Esophagus squamous epithelium (tissue), 5 donors: ENCODE measurements at regions not wholly inside any gene's neighbourhood (a gene's known extent, or its start where the extent isn't known, plus 50 kb on each side); places are given as distances from the start of the nearest gene placed in this dataset.
A peak's percentile ranks its signal among the peaks of the same experiment; 100 is the strongest.

Experiments used
- DNase-seq: peaks from one replicate; lab custom pipeline; 2025; lab: John Stamatoyannopoulos, UW
- H3K27ac ChIP-seq, 4 donors: fragments of 200-600 bp; sonication (generic); one replicate each; pipeline ENCODE4 v1.5.1; 2016 to 2019; ENCODE audit warnings: mild to moderate bottlenecking in 1 of 4
- H3K27me3 ChIP-seq, 4 donors: fragments of 200-600 bp; sonication (generic); 1 replicate in 3 of 4; 2 replicates in 1 of 4; pipeline versions ENCODE4 v1.5.1 to v1.6.0; 2017 to 2021; ENCODE audit warnings: antibody characterized with exemption in 1 of 4
- H3K36me3 ChIP-seq, 3 donors: fragments of 200-600 bp; sonication (generic); one replicate each; pipeline ENCODE4 v1.5.1; 2016 to 2019
- H3K4me1 ChIP-seq, 3 donors: fragments of 200-600 bp; sonication (generic); one replicate each; pipeline ENCODE4 v1.5.1; 2017 to 2019
- H3K4me3 ChIP-seq, 4 donors: fragments of 200-600 bp; sonication (generic); 1 replicate in 3 of 4; 2 replicates in 1 of 4; pipeline ENCODE4 v1.5.1; 2016 to 2019; ENCODE audit warnings: mild to moderate bottlenecking in 2 of 4, moderate library complexity in 1 of 4
- H3K9me3 ChIP-seq, 3 donors: fragments of 200-600 bp; sonication (generic); one replicate each; pipeline ENCODE4 v1.5.1; 2016 to 2019
- POLR2A ChIP-seq, 4 donors: fragments of 450-650 bp; IDR thresholded peaks; one replicate each; pipeline ENCODE4 v1.6.1; 2017; ENCODE audit warnings: antibody characterized with exemption in 4 of 4, mild to moderate bottlenecking in 4 of 4, moderate library complexity in 3 of 4
- WGBS, 2 donors: methylation state at CpG; one replicate each; pipeline ENCODE4 v1.1.5; 2018; 5-methylcytosine and 5-hydroxymethylcytosine counted together
- intact Hi-C: fragments of 100-400 bp; cut with DNase I; formaldehyde crosslinking; loops from one replicate; pipeline ENCODE4 v1.15.0; 2022
- TF ChIP-seq, protein P1 (sequence below), 6 experiments: fragments of 450-650 bp in 4 of 6; fragments of 200-600 bp in 2 of 6; sonication (generic) in 2 of 6; IDR thresholded peaks; one replicate each; pipeline ENCODE4 v1.5.1; 2016 to 2019; ENCODE audit warnings: antibody characterized with exemption in 6 of 6, mild to moderate bottlenecking in 4 of 6, moderate library complexity in 4 of 6
- donor health status: DM: yes; HTN: yes; CAD: no.

DNA sequence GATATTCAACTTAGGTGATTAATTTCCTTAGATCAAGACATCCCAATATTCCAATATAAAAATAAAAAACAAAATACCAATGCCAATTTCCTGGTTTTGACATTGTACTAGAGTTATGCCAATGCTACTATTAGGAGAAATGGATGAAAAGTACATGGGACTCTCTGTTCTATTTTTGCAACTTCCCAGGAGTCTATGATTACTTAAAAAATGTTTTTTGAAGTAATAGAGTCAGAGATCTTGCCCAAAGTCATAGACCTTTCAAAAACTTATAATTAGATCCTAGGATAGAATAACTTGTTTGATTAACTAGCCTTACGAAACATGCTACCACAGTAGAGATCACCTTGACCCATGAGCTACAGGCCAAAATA, 73.6 kb upstream of the MAOA start:
- intact Hi-C loops, result no loop called here

DNA sequence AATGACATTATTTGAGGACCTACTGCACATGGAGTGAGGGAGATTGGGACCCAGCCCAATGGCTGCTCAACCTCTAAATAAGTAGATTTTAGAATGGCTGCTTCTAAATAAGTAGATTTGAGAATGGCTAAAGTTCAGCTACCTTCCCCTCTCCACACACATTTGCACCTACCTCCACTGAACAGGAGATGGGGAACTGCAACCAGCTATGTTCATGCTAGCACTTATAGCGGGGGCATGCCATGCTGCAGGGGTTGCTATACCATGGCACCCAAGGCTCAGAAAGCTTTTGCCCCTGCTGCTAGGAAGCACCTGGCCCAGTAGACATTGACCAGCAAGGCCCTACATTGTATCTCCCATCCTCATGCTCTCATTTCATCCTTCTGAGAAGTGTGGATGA, 70.2 kb upstream of the MAOA start:
- H3K27me3 ChIP-seq, result no peaks in the 10 kb centered on the region
- intact Hi-C loops, result no loop called here
- 100% methylated on average over 1 of the region's 1 CpG; no CpG with 5 or more reads in 1 of the 2 donors for WGBS, 2 donors
- no peaks in the 10 kb centered on the region for H3K36me3 ChIP-seq
- H3K4me3 ChIP-seq, result no peak overlapping the region
- no peaks in the 10 kb centered on the region for H3K9me3 ChIP-seq
- peak overlapping the region in 1 of 4 donors; percentile 39 for H3K27ac ChIP-seq
- no peak for DNase-seq
- peaks cover 0 to 62% (median 12%) of the 10 kb centered on the region in 3 donors for H3K4me1 ChIP-seq
- TF ChIP-seq, protein P1, sequence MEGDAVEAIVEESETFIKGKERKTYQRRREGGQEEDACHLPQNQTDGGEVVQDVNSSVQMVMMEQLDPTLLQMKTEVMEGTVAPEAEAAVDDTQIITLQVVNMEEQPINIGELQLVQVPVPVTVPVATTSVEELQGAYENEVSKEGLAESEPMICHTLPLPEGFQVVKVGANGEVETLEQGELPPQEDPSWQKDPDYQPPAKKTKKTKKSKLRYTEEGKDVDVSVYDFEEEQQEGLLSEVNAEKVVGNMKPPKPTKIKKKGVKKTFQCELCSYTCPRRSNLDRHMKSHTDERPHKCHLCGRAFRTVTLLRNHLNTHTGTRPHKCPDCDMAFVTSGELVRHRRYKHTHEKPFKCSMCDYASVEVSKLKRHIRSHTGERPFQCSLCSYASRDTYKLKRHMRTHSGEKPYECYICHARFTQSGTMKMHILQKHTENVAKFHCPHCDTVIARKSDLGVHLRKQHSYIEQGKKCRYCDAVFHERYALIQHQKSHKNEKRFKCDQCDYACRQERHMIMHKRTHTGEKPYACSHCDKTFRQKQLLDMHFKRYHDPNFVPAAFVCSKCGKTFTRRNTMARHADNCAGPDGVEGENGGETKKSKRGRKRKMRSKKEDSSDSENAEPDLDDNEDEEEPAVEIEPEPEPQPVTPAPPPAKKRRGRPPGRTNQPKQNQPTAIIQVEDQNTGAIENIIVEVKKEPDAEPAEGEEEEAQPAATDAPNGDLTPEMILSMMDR (IDR thresholded peaks at IDR 0.05), result no peak
- TF ChIP-seq POLR2A (IDR thresholded peaks at IDR 0.05), result no peak

More for the DNA sequence above, 73.6 kb upstream of the MAOA start:
- H3K4me1 ChIP-seq, result peaks cover 0 to 52% (median 6%) of the 10 kb centered on the region in 3 donors
- H3K9me3 ChIP-seq, result no peaks in the 10 kb centered on the region
- no peak for DNase-seq
- 91 to 93% methylated on average over 1 of the region's 1 CpG for WGBS, 2 donors
- peak overlapping the region; percentile 68 to 80 (median 77) for H3K27ac ChIP-seq
- no peak for TF ChIP-seq POLR2A (IDR thresholded peaks at IDR 0.05)
- TF ChIP-seq, protein P1 (IDR thresholded peaks at IDR 0.05), result no peak
- no peaks in the 10 kb centered on the region for H3K36me3 ChIP-seq
- no peak overlapping the region for H3K4me3 ChIP-seq
- no peaks in the 10 kb centered on the region for H3K27me3 ChIP-seq

DNA sequence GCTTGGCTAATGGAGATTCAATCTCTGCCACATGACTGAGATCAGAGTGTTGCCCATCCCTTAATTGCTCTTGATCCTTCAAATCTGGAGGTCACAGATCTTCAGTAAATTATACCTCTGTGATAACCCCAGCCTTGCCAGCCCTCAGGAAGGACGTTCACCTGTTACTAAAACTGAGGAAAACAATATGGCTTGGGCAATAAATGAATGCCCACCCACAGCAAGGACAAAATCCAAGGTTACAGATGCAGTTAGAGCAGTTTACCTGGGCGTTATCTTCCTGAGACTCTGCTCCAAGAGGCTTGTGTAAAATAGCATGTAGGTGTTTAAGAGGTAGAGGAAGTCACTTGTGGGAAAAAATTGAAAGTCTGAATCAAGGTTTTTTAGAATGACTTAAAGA, 69.3 kb upstream of the MAOA start:
- DNase-seq, result no peak
- Histone ChIP-seq H3K4me1 (peaks cover 0 to 60% (median 13%) of the 10 kb centered on the region in 3 donors), H3K27me3 (no peaks in the 10 kb centered on the region), H3K4me3 (no peak overlapping the region), H3K36me3 (no peaks in the 10 kb centered on the region), H3K9me3 (no peaks in the 10 kb centered on the region), H3K27ac (peak overlapping the region in 3 of 4 donors; percentile 28 to 54 (median 39))
- TF ChIP-seq POLR2A (IDR thresholded peaks at IDR 0.05), result no peak
- TF ChIP-seq, protein P1 (IDR thresholded peaks at IDR 0.05), result no peak
- WGBS, 2 donors, result 31 to 69% methylated on average over 2 of the region's 2 CpGs
- intact Hi-C loops, result no loop called here

DNA sequence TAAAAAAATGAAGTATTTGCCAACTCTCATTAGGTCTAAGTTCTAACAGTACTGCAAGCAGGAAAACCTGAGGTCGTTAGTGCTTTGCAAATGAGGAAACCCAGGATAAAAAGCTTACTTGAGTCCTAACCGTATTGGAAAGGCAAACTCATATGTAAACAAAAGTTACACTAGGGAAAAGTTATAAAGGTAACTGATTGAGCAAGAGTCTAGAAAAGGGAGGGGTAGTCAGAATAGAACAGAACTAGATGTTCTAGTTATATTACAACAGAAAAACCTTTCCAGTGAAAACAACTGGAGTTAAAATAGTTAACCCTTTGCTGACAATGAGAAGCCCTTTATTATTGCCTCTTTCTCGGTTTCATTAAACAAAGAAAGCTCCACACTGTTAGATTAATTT, 66.4 kb upstream of the MAOA start:
- H3K27me3 ChIP-seq, result no peaks in the 10 kb centered on the region
- peak overlapping the region; percentile 73 to 87 (median 82) for H3K27ac ChIP-seq
- no peak for DNase-seq
- intact Hi-C loops, result no loop called here
- peaks cover 0 to 49% (median 9%) of the 10 kb centered on the region in 3 donors for H3K4me1 ChIP-seq
- no peaks in the 10 kb centered on the region for H3K9me3 ChIP-seq
- H3K36me3 ChIP-seq, result no peaks in the 10 kb centered on the region
- TF ChIP-seq, protein P1 (IDR thresholded peaks at IDR 0.05), result no peak
- TF ChIP-seq POLR2A (IDR thresholded peaks at IDR 0.05), result no peak
- H3K4me3 ChIP-seq, result no peak overlapping the region
- 5 to 17% methylated on average over 3 of the region's 3 CpGs for WGBS, 2 donors

DNA sequence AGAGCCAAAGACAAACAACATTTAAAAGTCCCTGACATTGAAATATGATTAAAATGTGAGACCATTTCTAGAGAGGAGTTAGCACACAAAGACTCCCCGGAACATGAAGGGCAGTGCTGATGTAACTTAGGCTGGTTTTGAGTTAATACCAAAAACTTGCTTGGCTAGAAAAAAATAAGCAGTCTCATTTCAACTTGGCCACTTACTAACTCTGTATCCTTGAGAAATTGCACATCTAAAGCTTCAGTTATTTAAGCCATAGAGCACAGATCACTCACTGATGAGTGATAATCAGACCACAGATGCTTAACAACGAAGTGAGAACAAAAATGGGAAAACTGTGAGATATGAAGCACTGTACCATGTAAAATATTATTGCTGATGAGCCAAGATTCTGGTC, 65.9 kb upstream of the MAOA start:
- H3K27ac ChIP-seq, result peak overlapping the region; percentile 73 to 87 (median 80)
- H3K9me3 ChIP-seq, result no peaks in the 10 kb centered on the region
- peaks cover 0 to 45% (median 9%) of the 10 kb centered on the region in 3 donors for H3K4me1 ChIP-seq
- no peak for DNase-seq
- no peak overlapping the region for H3K4me3 ChIP-seq
- no peaks in the 10 kb centered on the region for H3K27me3 ChIP-seq
- no peaks in the 10 kb centered on the region for H3K36me3 ChIP-seq
- TF ChIP-seq POLR2A (IDR thresholded peaks at IDR 0.05), result no peak
- TF ChIP-seq, protein P1 (IDR thresholded peaks at IDR 0.05), result no peak
- intact Hi-C loops, result no loop called here
- 14 to 29% methylated on average over 2 of the region's 2 CpGs for WGBS, 2 donors
